Esophagus muscularis mucosa (tissue), 4 donors: ENCODE measurements at regions not wholly inside any gene's neighbourhood (a gene's known extent, or its start where the extent isn't known, plus 50 kb on each side); places are given as distances from the start of the nearest gene placed in this dataset.

Experiments used
- DNase-seq: peaks from one replicate; pipeline ENCODE4 v3.0.0-alpha.2; 2017; ENCODE audit errors: extremely low spot score
- H3K27ac ChIP-seq, 4 donors: fragments of 200-600 bp; sonication (generic); replicated peaks in 1 of 4; 1 replicate in 3 of 4; 2 replicates in 1 of 4; pipeline ENCODE4 v1.5.1; 2016 to 2019; ENCODE audit warnings: mild to moderate bottlenecking in 1 of 4
- H3K27me3 ChIP-seq, 4 donors: fragments of 200-600 bp; sonication (generic); one replicate each; pipeline versions ENCODE4 v1.5.1 to v1.6.0; 2016 to 2019
- H3K36me3 ChIP-seq, 4 donors: fragments of 200-600 bp; sonication (generic); one replicate each; pipeline ENCODE4 v1.5.1; 2016 to 2019
- H3K4me1 ChIP-seq, 4 donors: fragments of 200-600 bp; sonication (generic); one replicate each; pipeline ENCODE4 v1.5.1; 2016 to 2019
- H3K4me3 ChIP-seq, 4 donors: fragments of 200-600 bp; sonication (generic); 1 replicate in 2 of 4; 2 replicates in 2 of 4; pipeline ENCODE4 v1.5.1; 2016 to 2019; ENCODE audit warnings: mild to moderate bottlenecking in 4 of 4, moderate library complexity in 1 of 4
- H3K9me3 ChIP-seq, 4 donors: fragments of 200-600 bp; sonication (generic); 1 replicate in 3 of 4; 2 replicates in 1 of 4; pipeline ENCODE4 v1.5.1; 2016 to 2019
- CTCF ChIP-seq, 3 experiments: fragments of 200-600 bp in 2 of 3; fragments of 450-650 bp in 1 of 3; sonication (generic) in 2 of 3; IDR thresholded peaks; one replicate each; pipeline ENCODE4 v1.5.1; 2017 to 2019; ENCODE audit warnings: antibody characterized with exemption in 3 of 3, mild to moderate bottlenecking in 2 of 3, moderate library complexity in 1 of 3
- EP300 ChIP-seq: sonication (generic); formaldehyde crosslinking; IDR thresholded peaks from one replicate; pipeline ENCODE4 v1.6.1; 2017; ENCODE audit warnings: antibody characterized with exemption
- POLR2A ChIP-seq: fragments of 450-650 bp; IDR thresholded peaks from one replicate; pipeline ENCODE4 v1.6.1; 2017; ENCODE audit warnings: antibody characterized with exemption, moderate library complexity, mild to moderate bottlenecking, low read depth
- POLR2AphosphoS5 ChIP-seq, 2 donors: sonication (generic); formaldehyde crosslinking; IDR thresholded peaks; one replicate each; pipeline ENCODE4 v1.6.1; 2017; ENCODE audit warnings: antibody characterized with exemption in 2 of 2
- WGBS: methylation state at CpG from one replicate; pipeline ENCODE4 v1.1.5; 2018; 5-methylcytosine and 5-hydroxymethylcytosine counted together
- intact Hi-C: fragments of 100-400 bp; cut with DNase I; formaldehyde crosslinking; loops from one replicate; pipeline ENCODE4 v1.15.1; 2023

DNA sequence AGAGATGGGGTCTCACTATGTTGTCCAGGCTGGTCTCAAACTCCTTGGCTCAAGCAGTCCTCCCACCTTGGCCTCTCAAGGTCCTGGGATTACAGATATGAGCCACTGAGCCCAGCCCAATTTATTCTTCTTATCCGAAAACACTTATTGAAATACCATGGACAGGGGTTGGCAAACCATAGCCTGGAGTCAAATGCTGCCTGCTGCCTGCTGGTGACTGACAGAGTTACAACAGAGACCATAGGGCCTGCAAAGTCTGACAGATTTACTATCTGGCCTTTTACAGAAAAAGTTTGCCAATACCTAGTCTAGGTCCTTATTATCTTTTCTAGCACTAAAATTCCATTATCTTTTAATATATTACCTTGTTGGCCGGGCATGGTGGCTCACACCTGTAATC is 87.1 kb upstream of the ZNF281 start:
- intact Hi-C loops = no loop called here
- H3K9me3 ChIP-seq = no peaks in the 10 kb centered on the region
- H3K4me1 ChIP-seq = no peaks in the 10 kb centered on the region
- H3K4me3 ChIP-seq = no peak overlapping the region
- no peak overlapping the region for H3K27ac ChIP-seq
- DNase-seq = no peak
- TF ChIP-seq EP300 = no peak
- no peak for TF ChIP-seq CTCF (IDR thresholded peaks at IDR 0.05)
- no peak for TF ChIP-seq POLR2A
- TF ChIP-seq POLR2AphosphoS5 (IDR thresholded peaks at IDR 0.05) = no peak
- no peaks in the 10 kb centered on the region for H3K27me3 ChIP-seq
- WGBS = 100% methylated on average over 2 of the region's 2 CpGs
- H3K36me3 ChIP-seq = no peaks in the 10 kb centered on the region

DNA sequence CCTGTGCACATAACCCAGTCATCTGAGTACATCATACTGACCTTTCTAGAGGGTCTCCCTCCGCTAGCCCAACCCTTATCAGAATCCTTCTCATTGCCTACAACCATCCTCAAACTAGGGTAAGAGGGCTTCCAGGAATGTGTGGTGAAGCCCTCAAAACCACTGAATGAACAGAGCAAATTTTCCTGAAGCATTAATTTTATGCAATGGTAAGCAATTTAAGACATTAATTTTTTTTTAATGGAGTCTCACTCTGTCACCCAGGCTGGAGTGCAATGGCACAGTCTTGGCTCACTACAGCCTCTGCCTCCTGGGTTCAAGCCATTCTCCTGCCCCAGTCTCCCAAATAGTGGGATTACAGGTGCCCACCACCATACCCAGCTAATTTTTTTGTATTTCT is 86.1 kb upstream of the ZNF281 start:
- WGBS = 100% methylated on average over 1 of the region's 1 CpG
- Histone ChIP-seq H3K36me3 (no peaks in the 10 kb centered on the region), H3K27me3 (no peaks in the 10 kb centered on the region), H3K4me1 (no peaks in the 10 kb centered on the region), H3K9me3 (no peaks in the 10 kb centered on the region), H3K4me3 (no peak overlapping the region), H3K27ac (no peak overlapping the region)
- TF ChIP-seq EP300 = no peak
- no peak for TF ChIP-seq CTCF (IDR thresholded peaks at IDR 0.05)
- no peak for TF ChIP-seq POLR2AphosphoS5 (IDR thresholded peaks at IDR 0.05)
- no peak for TF ChIP-seq POLR2A
- no peak for DNase-seq
- intact Hi-C loops = no loop called here

DNA sequence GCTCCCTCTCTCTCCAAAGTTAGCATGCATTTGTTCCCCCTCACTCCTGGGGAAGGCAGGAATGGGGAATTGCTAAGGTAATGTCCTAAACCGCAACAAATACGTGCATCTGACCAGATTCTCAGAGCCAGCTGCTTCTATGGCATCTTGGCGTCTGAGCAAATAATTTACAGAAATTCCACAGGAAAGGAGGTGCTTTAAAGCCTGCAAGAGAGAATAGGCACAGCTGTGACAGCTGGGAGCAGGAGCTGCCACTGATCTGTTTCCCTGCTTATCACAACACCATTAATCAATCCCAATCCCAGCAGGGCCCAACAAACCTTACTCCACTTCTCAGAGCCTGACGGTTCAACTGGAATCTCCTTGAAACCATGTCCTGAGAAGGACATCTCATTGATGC is 83.5 kb upstream of the ZNF281 start:
- Histone ChIP-seq H3K27ac (no peak overlapping the region), H3K9me3 (no peaks in the 10 kb centered on the region), H3K36me3 (no peaks in the 10 kb centered on the region), H3K4me3 (no peak overlapping the region), H3K4me1 (peaks cover 0 to 4% (median 3%) of the 10 kb centered on the region in 4 donors), H3K27me3 (no peaks in the 10 kb centered on the region)
- DNase-seq = no peak
- intact Hi-C loops = no loop called here
- no peak for TF ChIP-seq EP300
- TF ChIP-seq CTCF (IDR thresholded peaks at IDR 0.05) = no peak
- TF ChIP-seq POLR2AphosphoS5 (IDR thresholded peaks at IDR 0.05) = no peak
- no peak for TF ChIP-seq POLR2A
- 54% methylated on average over 4 of the region's 4 CpGs for WGBS

DNA sequence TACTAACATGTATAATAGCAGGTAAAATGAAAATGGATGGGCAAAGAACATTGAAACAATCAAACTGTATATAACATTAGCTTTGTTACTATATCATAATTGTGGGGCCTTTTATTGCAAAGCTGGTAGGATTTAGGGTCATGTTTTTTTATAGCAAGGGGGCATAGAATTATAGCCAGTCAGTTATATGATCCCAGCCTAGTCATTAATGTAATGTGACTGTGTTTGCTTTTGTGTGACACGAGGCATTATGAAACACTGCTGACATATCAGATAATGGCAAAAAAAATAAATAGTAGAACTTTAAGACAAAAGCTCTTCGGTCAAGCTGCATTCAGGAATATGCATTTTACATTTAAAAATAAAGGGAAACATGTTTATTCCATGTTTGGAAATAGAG is 81.3 kb upstream of the ZNF281 start:
- no peak for DNase-seq
- Histone ChIP-seq H3K4me3 (no peak overlapping the region), H3K9me3 (no peaks in the 10 kb centered on the region), H3K27ac (no peak overlapping the region), H3K36me3 (no peaks in the 10 kb centered on the region), H3K27me3 (no peaks in the 10 kb centered on the region), H3K4me1 (peaks cover 0 to 6% (median 5%) of the 10 kb centered on the region in 4 donors)
- 68% methylated on average over 2 of the region's 2 CpGs for WGBS
- no peak for TF ChIP-seq POLR2A
- intact Hi-C loops = no loop called here

GRCh38 chr1:200490183-200490582 is 80.3 kb upstream of the ZNF281 start:
- intact Hi-C loops = no loop called here
- WGBS = 36% methylated on average over 1 of the region's 1 CpG
- DNase-seq = no peak

More at GRCh38 chr1:200490183-200490582, 80.3 kb upstream of the ZNF281 start:
- no peak for TF ChIP-seq POLR2AphosphoS5 (IDR thresholded peaks at IDR 0.05)
- no peak for TF ChIP-seq POLR2A
- no peak for TF ChIP-seq CTCF (IDR thresholded peaks at IDR 0.05)
- TF ChIP-seq EP300 = no peak
- H3K27me3 ChIP-seq = no peaks in the 10 kb centered on the region
- H3K36me3 ChIP-seq = no peaks in the 10 kb centered on the region
- H3K4me1 ChIP-seq = peaks cover 0 to 6% (median 5%) of the 10 kb centered on the region in 4 donors
- H3K27ac ChIP-seq = no peak overlapping the region
- no peaks in the 10 kb centered on the region for H3K9me3 ChIP-seq
- H3K4me3 ChIP-seq = no peak overlapping the region
